T-helper 1 cell treated with Interleukin-12 subunit alpha and Interleukin-12 subunit beta and Interleukin-4 antibody, amounts not matched to agents 30 μg/mL and 1 μg/mL, for 36 hours (primary cell): ENCODE measurements at regions not wholly inside any gene's neighbourhood (a gene's known extent, or its start where the extent isn't known, plus 50 kb on each side); places are given as distances from the start of the nearest gene placed in this dataset.

Source experiments
- H3K27ac Mint-ChIP-seq: one replicate; pipeline ENCODE4 v1.8.0; 2021; ENCODE audit warnings: mild to moderate bottlenecking, mixed read lengths
- H3K27me3 Mint-ChIP-seq: one replicate; pipeline ENCODE4 v1.8.0; 2021; ENCODE audit warnings: low read depth, mixed read lengths
- H3K36me3 Mint-ChIP-seq: one replicate; pipeline ENCODE4 v1.8.0; 2021; ENCODE audit warnings: low read depth, mixed read lengths
- H3K4me1 Mint-ChIP-seq: one replicate; pipeline ENCODE4 v1.8.0; 2021; ENCODE audit warnings: low read depth, mixed read lengths
- H3K4me3 Mint-ChIP-seq: one replicate; pipeline ENCODE4 v1.8.0; 2021; ENCODE audit warnings: mild to moderate bottlenecking, moderate library complexity, mixed read lengths
- H3K9me3 Mint-ChIP-seq: one replicate; pipeline ENCODE4 v1.8.0; 2021; ENCODE audit warnings: mixed read lengths

- H3K27ac Mint-ChIP-seq, result no peak overlapping the region
- H3K27me3 Mint-ChIP-seq, result no peaks in the 10 kb centered on the region
- H3K9me3 Mint-ChIP-seq, result no peaks in the 10 kb centered on the region
- no peaks in the 10 kb centered on the region for H3K36me3 Mint-ChIP-seq
- peaks cover 4% of the 10 kb centered on the region for H3K4me1 Mint-ChIP-seq
- H3K4me3 Mint-ChIP-seq, result no peak overlapping the region
Measured at GRCh38 chr5:133701871-133702270, 89.5 kb upstream of the FSTL4 start.

GRCh38 chr5:133700251-133700650 lies 87.9 kb upstream of the FSTL4 start:
- H3K4me1 Mint-ChIP-seq, result peaks cover 4% of the 10 kb centered on the region
- H3K27ac Mint-ChIP-seq, result no peak overlapping the region
- H3K27me3 Mint-ChIP-seq, result no peaks in the 10 kb centered on the region
- no peaks in the 10 kb centered on the region for H3K9me3 Mint-ChIP-seq
- no peak overlapping the region for H3K4me3 Mint-ChIP-seq
- no peaks in the 10 kb centered on the region for H3K36me3 Mint-ChIP-seq

GRCh38 chr5:133698646-133699526 lies 86.5 kb upstream of the FSTL4 start:
- Mint-ChIP-seq H3K36me3 (no peaks in the 10 kb centered on the region), H3K9me3 (no peaks in the 10 kb centered on the region), H3K27ac (no peak overlapping the region), H3K4me3 (no peak overlapping the region), H3K27me3 (no peaks in the 10 kb centered on the region), H3K4me1 (peaks cover 4% of the 10 kb centered on the region)

- H3K4me1 Mint-ChIP-seq, result peaks cover 4% of the 10 kb centered on the region
- no peak overlapping the region for H3K4me3 Mint-ChIP-seq
- no peaks in the 10 kb centered on the region for H3K36me3 Mint-ChIP-seq
- H3K27me3 Mint-ChIP-seq, result no peaks in the 10 kb centered on the region
- no peaks in the 10 kb centered on the region for H3K9me3 Mint-ChIP-seq
- no peak overlapping the region for H3K27ac Mint-ChIP-seq
Measured at GRCh38 chr5:133698259-133698554, 85.9 kb upstream of the FSTL4 start.

GRCh38 chr5:133697536-133698258 lies 85.4 kb upstream of the FSTL4 start:
- H3K27me3 Mint-ChIP-seq, result no peaks in the 10 kb centered on the region
- H3K27ac Mint-ChIP-seq, result no peak overlapping the region
- peaks cover 4% of the 10 kb centered on the region for H3K4me1 Mint-ChIP-seq
- no peaks in the 10 kb centered on the region for H3K9me3 Mint-ChIP-seq
- H3K4me3 Mint-ChIP-seq, result no peak overlapping the region
- H3K36me3 Mint-ChIP-seq, result no peaks in the 10 kb centered on the region

- Mint-ChIP-seq H3K9me3 (no peaks in the 10 kb centered on the region), H3K27ac (no peak overlapping the region), H3K36me3 (no peaks in the 10 kb centered on the region), H3K4me3 (no peak overlapping the region), H3K4me1 (peaks cover 4% of the 10 kb centered on the region), H3K27me3 (no peaks in the 10 kb centered on the region)
Measured at GRCh38 chr5:133696782-133697507, 84.6 kb upstream of the FSTL4 start.

DNA sequence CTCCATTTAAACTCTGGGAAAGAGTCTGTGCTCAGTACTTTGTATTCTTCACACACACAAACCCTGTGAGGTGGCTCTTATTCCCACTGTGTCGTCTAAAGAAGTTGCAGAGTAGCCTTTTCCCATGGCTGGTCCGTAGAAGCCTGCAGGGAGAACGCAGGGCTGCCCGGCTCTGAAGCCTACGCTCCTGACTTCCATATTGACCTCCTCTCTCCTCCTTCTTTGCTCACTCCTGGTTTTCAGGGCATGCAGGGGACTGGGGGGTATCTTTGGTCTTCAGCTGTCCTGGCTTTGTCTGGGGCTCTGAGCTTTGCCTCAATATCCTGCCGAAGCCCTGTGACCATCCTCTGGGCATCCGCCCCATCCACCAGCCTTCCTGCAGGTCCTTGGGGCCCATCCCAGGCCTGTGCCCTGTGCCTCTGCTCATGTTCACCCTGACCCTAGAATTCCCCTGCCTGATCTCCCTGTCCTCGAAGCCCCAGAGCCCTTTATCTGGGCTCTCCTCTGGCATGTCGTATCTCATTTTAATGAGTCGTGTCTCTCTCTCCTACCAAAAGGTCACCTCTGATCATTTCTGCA lies 83.8 kb upstream of the FSTL4 start:
- no peaks in the 10 kb centered on the region for H3K9me3 Mint-ChIP-seq
- peaks cover 6% of the 10 kb centered on the region for H3K27me3 Mint-ChIP-seq
- H3K4me3 Mint-ChIP-seq, result no peak overlapping the region
- H3K4me1 Mint-ChIP-seq, result peaks cover 4% of the 10 kb centered on the region
- no peak overlapping the region for H3K27ac Mint-ChIP-seq
- no peaks in the 10 kb centered on the region for H3K36me3 Mint-ChIP-seq

GRCh38 chr5:133694181-133694831 lies 82.0 kb upstream of the FSTL4 start:
- H3K9me3 Mint-ChIP-seq, result no peaks in the 10 kb centered on the region
- no peak overlapping the region for H3K27ac Mint-ChIP-seq
- peaks cover 4% of the 10 kb centered on the region for H3K4me1 Mint-ChIP-seq
- no peak overlapping the region for H3K4me3 Mint-ChIP-seq
- H3K36me3 Mint-ChIP-seq, result no peaks in the 10 kb centered on the region
- peaks cover 6% of the 10 kb centered on the region for H3K27me3 Mint-ChIP-seq

DNA sequence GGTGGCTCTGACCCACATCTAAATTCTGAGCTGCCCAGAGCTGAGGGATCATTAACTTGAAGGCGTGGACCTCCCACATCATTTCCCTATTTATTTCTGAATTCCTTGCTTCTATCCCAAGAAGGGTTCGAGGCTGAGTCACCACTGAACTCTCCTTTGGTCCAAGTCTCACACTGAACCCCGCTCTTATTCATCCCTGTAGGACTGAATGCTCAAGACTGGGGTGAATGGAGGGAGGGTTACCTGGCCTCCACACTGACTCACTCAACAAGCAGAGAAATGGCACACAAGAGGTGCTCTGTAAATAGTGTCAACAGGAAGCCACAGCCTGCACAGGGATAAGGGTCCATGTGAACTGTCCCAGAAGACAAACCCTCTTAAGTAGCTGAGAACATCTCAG lies 79.1 kb upstream of the FSTL4 start:
- H3K4me3 Mint-ChIP-seq, result no peak overlapping the region
- no peaks in the 10 kb centered on the region for H3K9me3 Mint-ChIP-seq
- peaks cover 15% of the 10 kb centered on the region for H3K27me3 Mint-ChIP-seq
- no peak overlapping the region for H3K27ac Mint-ChIP-seq
- no peaks in the 10 kb centered on the region for H3K4me1 Mint-ChIP-seq
- no peaks in the 10 kb centered on the region for H3K36me3 Mint-ChIP-seq

DNA sequence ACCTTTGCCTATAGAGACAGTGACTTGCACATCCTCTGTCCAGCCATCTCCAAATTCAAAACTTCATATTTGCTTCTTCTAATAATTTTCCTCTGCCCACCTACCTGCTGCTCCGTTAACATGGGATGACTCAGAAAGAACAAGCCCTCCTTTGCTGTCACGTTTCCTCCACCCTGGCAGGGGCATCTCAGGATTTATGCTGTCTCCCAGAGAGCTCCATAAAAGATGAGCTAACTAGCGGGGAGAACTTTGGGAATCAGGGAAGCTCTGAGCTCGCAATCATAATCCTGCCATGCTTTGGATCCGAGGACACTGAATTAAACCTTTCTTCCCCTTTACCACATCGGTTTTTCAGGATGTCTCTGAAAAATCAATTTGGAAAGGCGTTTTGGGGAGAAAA lies 78.4 kb upstream of the FSTL4 start:
- Mint-ChIP-seq H3K36me3 (no peaks in the 10 kb centered on the region), H3K9me3 (no peaks in the 10 kb centered on the region), H3K4me3 (no peak overlapping the region), H3K4me1 (no peaks in the 10 kb centered on the region), H3K27ac (no peak overlapping the region), H3K27me3 (peaks cover 15% of the 10 kb centered on the region)

GRCh38 chr5:133688391-133688790 lies 76.0 kb upstream of the FSTL4 start:
- H3K9me3 Mint-ChIP-seq, result no peaks in the 10 kb centered on the region
- H3K27me3 Mint-ChIP-seq, result peaks cover 18% of the 10 kb centered on the region
- no peaks in the 10 kb centered on the region for H3K4me1 Mint-ChIP-seq
- no peaks in the 10 kb centered on the region for H3K36me3 Mint-ChIP-seq
- no peak overlapping the region for H3K27ac Mint-ChIP-seq
- no peak overlapping the region for H3K4me3 Mint-ChIP-seq

DNA sequence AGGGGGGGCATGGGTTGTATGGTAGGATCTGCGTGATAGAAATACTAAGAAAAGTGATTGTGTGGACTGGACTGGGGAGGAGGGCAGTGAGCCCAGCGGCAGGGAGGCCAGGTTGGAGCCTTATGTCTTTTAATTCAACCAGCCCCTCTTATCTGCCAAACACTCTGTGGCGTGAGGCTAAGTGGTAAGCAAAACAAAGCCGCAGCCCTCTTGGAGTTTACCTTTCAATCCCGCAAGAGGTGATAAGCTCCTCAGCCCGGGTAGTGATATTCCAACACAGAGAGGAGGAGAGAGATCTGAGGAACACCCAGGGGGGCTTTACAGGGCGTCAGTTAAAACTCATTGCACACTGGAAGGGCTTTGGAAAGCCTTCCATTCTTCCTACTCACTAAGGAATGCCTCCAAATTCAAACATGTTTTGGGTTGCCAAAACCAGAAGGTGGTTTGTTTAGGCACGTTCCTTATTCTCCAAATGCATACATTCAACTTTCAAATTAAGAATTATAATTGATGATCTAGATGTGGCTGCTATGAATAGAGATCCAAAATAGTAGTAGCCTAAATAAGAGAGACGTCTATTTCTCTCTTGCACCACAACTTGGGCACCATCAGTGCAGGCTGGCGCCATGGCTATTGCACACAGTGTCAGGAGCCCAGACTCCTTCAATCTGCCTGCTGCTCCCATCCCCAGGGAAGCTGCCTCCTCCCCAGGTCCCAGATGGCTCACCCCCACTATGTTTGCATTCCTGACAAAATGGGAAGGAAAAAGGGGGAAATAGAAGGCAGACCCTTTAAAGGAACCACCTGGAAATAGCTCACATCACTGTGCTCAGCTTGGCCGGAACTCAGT lies 75.1 kb upstream of the FSTL4 start:
- Mint-ChIP-seq H3K4me1 (no peaks in the 10 kb centered on the region), H3K9me3 (no peaks in the 10 kb centered on the region), H3K4me3 (no peak overlapping the region), H3K27ac (no peak overlapping the region), H3K27me3 (peaks cover 18% of the 10 kb centered on the region), H3K36me3 (no peaks in the 10 kb centered on the region)

GRCh38 chr5:133686566-133686965 lies 74.2 kb upstream of the FSTL4 start:
- Mint-ChIP-seq H3K9me3 (no peaks in the 10 kb centered on the region), H3K27ac (no peak overlapping the region), H3K36me3 (no peaks in the 10 kb centered on the region), H3K27me3 (peaks cover 17% of the 10 kb centered on the region), H3K4me1 (peaks cover 2% of the 10 kb centered on the region), H3K4me3 (no peak overlapping the region)
